Calu3 (cell line): ENCODE measurements at regions not wholly inside any gene's neighbourhood (a gene's known extent, or its start where the extent isn't known, plus 50 kb on each side); places are given as distances from the start of the nearest gene placed in this dataset.

Experiments
- BruUV-seq: library from RNA; stranded (reverse); fragments of 400-500 nt; replicated peaks from 2 replicates; lab custom pipeline; 2021; lab: Mats Ljungman, UMichigan
- CTCF ChIA-PET: fragments of 300-600 bp; sonication (Branson Sonifier 250); formaldehyde crosslinking; loops from one replicate; lab custom pipeline; 2022; ENCODE audit warnings: antibody characterized with exemption; lab: Charles Lee
- DNase-seq: peaks from one replicate; pipeline ENCODE4 v3.0.0; 2022
- H3K27ac Mint-ChIP-seq: one replicate; pipeline ENCODE4 v1.8.0; 2022; ENCODE audit warnings: mixed read lengths; ENCODE audit not compliant: unreplicated experiment
- H3K27me3 Mint-ChIP-seq: one replicate; pipeline ENCODE4 v1.8.0; 2022; ENCODE audit warnings: mixed read lengths; ENCODE audit not compliant: unreplicated experiment
- H3K36me3 Mint-ChIP-seq: one replicate; pipeline ENCODE4 v1.8.0; 2022; ENCODE audit warnings: mild to moderate bottlenecking, moderate library complexity, mixed read lengths; ENCODE audit not compliant: insufficient read depth, unreplicated experiment
- H3K4me1 Mint-ChIP-seq: one replicate; pipeline ENCODE4 v1.8.0; 2022; ENCODE audit warnings: mild to moderate bottlenecking, low read depth, mixed read lengths; ENCODE audit not compliant: unreplicated experiment
- H3K4me3 Mint-ChIP-seq: one replicate; pipeline ENCODE4 v1.8.0; 2022; ENCODE audit warnings: mild to moderate bottlenecking, low read depth, moderate library complexity, mixed read lengths; ENCODE audit not compliant: unreplicated experiment
- H3K9me3 Mint-ChIP-seq: one replicate; pipeline ENCODE4 v1.8.0; 2022; ENCODE audit warnings: low read depth, mixed read lengths; ENCODE audit not compliant: unreplicated experiment
- intact Hi-C: fragments of 100-400 bp; cut with micrococcal nuclease; formaldehyde crosslinking; loops from one replicate; pipeline ENCODE4 v1.10.0; 2022; ENCODE audit not compliant: unreplicated experiment
- TF ChIP-seq, protein P1 (sequence below): fragments of 200-600 bp; IDR thresholded peaks from one replicate; pipeline ENCODE4 v1.8.0; 2022; ENCODE audit warnings: antibody characterized with exemption; ENCODE audit not compliant: unreplicated experiment

DNA sequence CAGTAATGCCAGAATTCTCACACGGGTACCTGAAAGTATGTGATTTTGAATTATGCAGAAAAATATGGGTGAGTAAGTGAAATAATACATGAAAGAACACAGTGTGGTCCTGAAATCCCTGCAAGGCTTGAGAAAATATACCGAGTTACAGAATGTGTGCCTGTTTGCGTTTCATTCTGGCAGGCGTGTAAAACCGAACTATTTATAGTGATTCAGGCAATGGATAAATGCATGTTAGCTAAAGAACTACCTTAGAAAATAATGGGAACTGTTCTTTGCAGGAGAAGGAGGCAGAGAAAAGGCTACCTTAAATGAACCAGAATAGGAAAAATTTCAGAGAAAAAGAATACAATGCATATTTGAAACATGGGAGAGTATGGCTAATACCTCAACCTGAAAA lies 145.8 kb upstream of the KCNQ5 start:
- Mint-ChIP-seq H3K36me3 (no peaks in the 10 kb centered on the region), H3K4me3 (no peak overlapping the region), H3K9me3 (no peaks in the 10 kb centered on the region), H3K27ac (no peak overlapping the region), H3K27me3 (no peaks in the 10 kb centered on the region), H3K4me1 (no peaks in the 10 kb centered on the region)
- intact Hi-C loops, result no loop called here
- TF ChIP-seq, protein P1, sequence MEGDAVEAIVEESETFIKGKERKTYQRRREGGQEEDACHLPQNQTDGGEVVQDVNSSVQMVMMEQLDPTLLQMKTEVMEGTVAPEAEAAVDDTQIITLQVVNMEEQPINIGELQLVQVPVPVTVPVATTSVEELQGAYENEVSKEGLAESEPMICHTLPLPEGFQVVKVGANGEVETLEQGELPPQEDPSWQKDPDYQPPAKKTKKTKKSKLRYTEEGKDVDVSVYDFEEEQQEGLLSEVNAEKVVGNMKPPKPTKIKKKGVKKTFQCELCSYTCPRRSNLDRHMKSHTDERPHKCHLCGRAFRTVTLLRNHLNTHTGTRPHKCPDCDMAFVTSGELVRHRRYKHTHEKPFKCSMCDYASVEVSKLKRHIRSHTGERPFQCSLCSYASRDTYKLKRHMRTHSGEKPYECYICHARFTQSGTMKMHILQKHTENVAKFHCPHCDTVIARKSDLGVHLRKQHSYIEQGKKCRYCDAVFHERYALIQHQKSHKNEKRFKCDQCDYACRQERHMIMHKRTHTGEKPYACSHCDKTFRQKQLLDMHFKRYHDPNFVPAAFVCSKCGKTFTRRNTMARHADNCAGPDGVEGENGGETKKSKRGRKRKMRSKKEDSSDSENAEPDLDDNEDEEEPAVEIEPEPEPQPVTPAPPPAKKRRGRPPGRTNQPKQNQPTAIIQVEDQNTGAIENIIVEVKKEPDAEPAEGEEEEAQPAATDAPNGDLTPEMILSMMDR, result no peak
- BruUV-seq, result no TSS peak
- CTCF ChIA-PET, result no interaction called here
- no peak for DNase-seq

DNA sequence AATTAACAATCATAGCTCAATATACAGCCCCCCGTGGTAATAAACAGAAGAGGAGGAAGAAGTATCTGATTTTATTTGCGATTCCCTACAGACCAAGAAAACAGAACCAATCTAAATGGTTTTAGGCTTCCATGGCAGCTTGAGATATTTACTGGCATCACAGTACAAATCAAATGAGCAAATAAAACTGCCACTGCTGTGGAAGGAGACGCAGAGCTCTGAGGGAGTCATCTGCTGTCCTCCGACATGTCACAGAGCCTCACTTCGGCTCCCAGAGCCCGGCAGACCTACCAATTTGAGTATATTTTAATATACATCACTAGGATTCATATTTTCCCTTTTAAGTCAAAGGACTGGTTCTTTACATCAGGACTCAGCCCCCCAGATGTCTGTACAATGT lies 145.2 kb upstream of the KCNQ5 start:
- H3K27ac Mint-ChIP-seq, result no peak overlapping the region
- no peak overlapping the region for H3K4me3 Mint-ChIP-seq
- H3K4me1 Mint-ChIP-seq, result no peaks in the 10 kb centered on the region

GRCh38 chr6:72495441-72495840 lies 126.4 kb upstream of the KCNQ5 start:
- Mint-ChIP-seq H3K27ac (no peak overlapping the region), H3K27me3 (no peaks in the 10 kb centered on the region), H3K36me3 (no peaks in the 10 kb centered on the region), H3K9me3 (no peaks in the 10 kb centered on the region), H3K4me3 (no peak overlapping the region), H3K4me1 (no peaks in the 10 kb centered on the region)
- CTCF ChIA-PET, result no interaction called here
- TF ChIP-seq, protein P1, result no peak
- BruUV-seq, result no TSS peak
- DNase-seq, result no peak
- intact Hi-C loops, result no loop called here

More for the DNA sequence above, 145.2 kb upstream of the KCNQ5 start:
- CTCF ChIA-PET, result no interaction called here
- Mint-ChIP-seq H3K27me3 (no peaks in the 10 kb centered on the region), H3K36me3 (no peaks in the 10 kb centered on the region), H3K9me3 (no peaks in the 10 kb centered on the region)
- intact Hi-C loops, result no loop called here
- TF ChIP-seq, protein P1, result no peak
- DNase-seq, result no peak
- no TSS peak for BruUV-seq

DNA sequence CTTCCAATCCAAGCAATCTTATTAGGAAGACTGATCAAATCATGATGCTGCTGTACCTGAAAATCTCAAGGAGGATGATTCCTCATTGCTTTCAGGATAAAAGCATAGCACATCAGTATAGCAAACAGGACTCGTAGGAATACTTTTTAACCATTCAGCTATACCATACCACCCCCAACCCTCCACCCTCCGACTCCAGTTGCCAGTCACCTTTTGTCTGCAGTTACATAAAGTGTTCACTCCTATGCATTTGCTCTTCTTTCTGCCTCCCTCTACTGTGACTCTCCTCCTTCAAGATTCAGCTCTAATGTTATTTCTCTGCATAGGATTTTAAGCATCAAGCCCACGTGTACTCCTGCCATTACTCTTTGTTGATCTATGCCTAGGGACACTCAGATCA lies 124.7 kb upstream of the KCNQ5 start:
- Mint-ChIP-seq H3K27ac (no peak overlapping the region), H3K27me3 (no peaks in the 10 kb centered on the region), H3K4me3 (no peak overlapping the region), H3K36me3 (no peaks in the 10 kb centered on the region), H3K4me1 (no peaks in the 10 kb centered on the region), H3K9me3 (no peaks in the 10 kb centered on the region)
- intact Hi-C loops, result no loop called here
- CTCF ChIA-PET, result interaction anchor here (0.6 kb wide), 1 partner anchor 238 kb away, joined by 3 read pairs; no protein-coding TSS in a partner anchor
- TF ChIP-seq, protein P1, result no peak
- no peak for DNase-seq
- no TSS peak for BruUV-seq
